ENCODE measurements at regions not wholly inside any gene's neighbourhood (a gene's known extent, or its start where the extent isn't known, plus 50 kb on each side); places are given as distances from the start of the nearest gene placed in this dataset.
"Not testable (repeated sequence)": the region's sequence is repeated elsewhere in the genome, so short reads cannot be mapped to it uniquely, and the experiment has no call there.

DNA sequence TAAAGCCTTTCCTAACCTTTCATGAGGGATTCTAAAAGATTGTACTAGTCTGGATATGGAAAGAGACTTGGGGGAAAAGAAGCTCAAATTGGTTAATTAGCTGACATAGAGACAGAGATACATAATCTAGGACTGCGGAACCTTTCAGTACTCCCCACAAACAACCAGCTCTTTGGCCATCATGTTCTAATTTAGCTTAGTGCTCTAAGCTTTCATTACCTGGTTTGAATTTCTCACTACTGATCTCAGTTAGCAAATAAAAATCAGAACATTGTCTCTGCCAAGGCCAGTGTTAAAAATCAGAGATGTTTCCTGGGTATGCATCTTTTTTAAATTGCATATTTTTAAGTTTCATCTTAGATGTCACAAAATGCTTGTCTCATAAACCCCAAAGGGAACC lies 254.4 kb downstream of the GLUD2 start:
- no peak for DNase-seq (ENCODE audit: low read depth)

DNA sequence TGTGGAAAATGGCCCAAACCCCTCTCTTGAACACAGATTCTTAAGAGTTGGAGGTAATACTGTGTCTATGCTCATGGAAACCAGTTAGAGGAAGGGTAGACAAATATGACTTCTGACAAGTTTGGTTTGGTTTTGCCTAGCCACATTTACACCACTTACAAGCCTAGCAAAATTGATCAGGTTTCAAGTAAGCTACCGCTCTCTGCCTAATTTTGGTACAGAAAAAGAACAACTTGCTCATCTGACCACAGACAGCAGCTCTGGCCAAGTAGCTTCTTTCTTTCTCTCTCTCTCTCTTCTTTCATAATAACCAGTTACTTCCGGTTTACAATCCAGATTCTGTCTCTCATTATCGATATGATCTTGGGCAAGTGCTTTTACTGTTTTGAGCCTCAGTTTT lies 260.0 kb downstream of the GLUD2 start:
- no peak for DNase-seq (ENCODE audit: low read depth)

DNA sequence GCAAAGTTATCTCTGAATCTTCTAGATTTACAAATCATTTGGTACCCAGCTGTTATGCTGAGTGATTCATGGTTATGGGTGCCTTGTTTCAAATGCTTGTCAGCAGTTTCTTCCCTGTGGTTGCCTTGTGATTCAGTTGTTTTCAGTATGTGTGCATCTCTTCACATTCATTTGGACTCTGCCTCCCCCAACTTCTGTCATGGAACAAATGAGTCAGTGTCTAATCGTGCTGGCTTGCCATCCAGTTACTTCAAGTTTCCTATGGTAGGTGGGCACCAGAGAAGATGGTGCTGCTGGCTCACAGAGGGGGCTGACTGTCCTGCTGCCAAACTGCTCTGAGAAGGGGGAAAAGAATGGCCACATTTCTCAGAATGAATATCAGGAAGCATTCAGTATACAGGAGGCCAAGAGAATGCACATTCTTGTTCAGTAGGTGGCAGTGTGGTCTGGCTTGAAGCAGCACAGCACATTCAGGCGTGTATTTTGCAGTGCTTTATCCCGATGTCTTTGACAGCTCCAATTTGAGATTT lies 260.9 kb downstream of the GLUD2 start:
- no peak for DNase-seq (ENCODE audit: low read depth)

DNA sequence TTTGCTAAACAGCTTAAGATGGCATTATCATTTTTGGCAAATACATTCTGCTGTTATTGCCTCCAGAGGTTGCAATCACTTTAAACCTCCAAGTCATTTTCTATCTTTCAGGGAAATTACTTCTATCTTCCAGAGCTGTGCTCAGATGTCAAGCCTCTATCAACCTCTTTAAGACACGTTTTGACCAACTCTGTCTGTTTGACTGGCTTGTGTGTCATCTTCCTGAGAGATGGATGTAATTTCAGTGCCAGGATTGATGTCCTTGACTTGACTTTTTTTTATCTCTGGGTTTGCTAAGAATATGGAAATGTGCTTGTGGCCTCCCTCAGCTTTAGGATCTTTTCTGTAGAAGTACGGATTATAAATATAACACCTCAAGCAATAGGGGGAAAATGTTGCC lies 263.4 kb downstream of the GLUD2 start:
- DNase-seq (ENCODE audit: low read depth), result no peak

GRCh38 chrX:121320441-121320840 lies 273.0 kb downstream of the GLUD2 start:
- no peak for DNase-seq (ENCODE audit: low read depth)

- DNase-seq (ENCODE audit: low read depth), result no peak
Observed at GRCh38 chrX:121322159-121322558, 274.7 kb downstream of the GLUD2 start.

GRCh38 chrX:121323337-121323736 lies 275.9 kb downstream of the GLUD2 start:
- no peak for DNase-seq (ENCODE audit: low read depth)

DNA sequence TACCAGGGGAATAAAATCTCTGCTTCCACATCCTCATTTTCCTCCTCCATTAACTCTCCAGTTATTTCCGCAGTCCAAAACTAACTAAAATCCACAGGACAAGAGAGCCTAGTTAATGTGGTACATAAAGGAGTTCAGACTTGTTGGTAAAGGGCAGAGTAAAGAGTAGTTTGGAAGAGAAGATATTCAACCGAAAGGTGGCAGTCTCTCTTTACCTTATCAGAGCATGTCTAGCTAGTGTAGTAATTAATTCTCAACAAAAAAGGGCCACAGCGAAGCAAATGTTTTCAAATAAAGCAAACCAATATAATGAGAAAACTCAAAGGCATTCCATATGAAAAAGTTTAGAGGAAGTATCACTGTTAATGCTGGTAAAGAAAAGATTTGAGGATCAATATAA lies 286.5 kb downstream of the GLUD2 start:
- no peak for DNase-seq (ENCODE audit: low read depth)

GRCh38 chrX:121336831-121337421 lies 289.5 kb downstream of the GLUD2 start:
- no peak for DNase-seq (ENCODE audit: low read depth)

DNA sequence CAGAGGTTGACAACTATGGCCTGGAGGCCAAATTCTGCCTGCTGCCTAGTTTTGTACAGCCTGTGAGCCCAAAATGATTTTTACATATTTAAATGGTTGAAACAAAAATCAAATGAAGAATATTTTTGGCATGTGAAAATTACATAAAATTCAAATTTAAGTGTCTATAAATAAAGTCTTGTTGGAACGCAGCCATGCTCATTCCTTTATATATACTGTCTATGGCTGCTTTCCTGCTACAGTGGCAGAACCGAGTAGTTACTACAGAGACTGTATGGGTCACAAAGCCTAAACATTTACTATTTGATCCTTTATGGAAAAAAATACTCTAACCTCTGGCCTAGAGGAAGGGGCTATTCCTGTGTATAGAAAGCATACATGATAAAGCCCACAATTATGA lies 290.4 kb downstream of the GLUD2 start:
- DNase-seq (ENCODE audit: low read depth), result no peak

GRCh38 chrX:121349263-121349662 lies 301.9 kb downstream of the GLUD2 start:
- DNase-seq (ENCODE audit: low read depth), result no peak

GRCh38 chrX:121356139-121356849 lies 308.9 kb downstream of the GLUD2 start:
- DNase-seq (ENCODE audit: low read depth), result no peak

DNA sequence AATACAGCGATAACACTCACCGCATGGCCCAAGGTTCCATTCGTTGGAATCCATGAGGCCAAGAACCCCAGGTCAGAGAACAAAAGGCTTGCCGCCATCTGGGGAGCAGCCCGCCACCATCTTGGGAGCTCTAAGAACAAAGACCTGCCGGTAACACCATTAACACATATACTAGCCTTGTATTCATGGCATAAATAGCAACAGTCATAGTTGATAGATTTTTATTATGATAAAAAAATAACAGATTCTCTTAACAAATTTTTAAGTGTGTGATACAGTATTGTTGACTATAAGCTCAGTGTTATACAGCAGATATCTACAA lies 309.4 kb downstream of the GLUD2 start:
- no peak for DNase-seq (ENCODE audit: low read depth)

- no peak for DNase-seq (ENCODE audit: low read depth)
Observed at GRCh38 chrX:121360280-121360679, 312.9 kb downstream of the GLUD2 start.

DNA sequence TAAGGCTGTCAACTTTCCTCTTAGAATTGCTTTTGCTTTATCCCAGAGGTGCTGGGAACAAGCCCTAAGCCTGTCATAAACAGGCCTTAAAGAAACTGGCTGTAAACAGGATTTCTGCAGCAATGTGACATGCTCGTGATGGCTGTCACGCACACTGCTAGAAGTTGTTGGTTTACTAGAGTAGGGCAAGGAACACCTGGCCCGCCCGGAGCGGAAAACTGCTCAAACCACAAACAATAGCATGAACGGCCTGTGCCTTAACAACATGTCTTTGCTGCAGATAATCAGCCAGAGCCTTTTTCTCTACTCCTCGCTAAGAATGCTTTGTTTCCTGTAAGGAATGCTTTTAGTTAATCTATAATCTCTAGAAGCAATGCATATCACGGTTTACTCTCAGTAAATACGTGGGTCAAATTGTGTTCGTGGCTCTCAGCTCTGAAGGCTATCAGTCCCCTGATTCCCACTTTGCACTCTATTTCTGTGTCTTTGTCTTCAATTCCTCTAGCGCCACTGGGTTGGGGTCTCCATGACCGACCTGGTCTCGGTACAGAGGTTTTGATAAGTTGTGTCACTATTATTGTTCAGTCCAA lies 318.3 kb downstream of the GLUD2 start:
- DNase-seq (ENCODE audit: low read depth), result no peak

DNA sequence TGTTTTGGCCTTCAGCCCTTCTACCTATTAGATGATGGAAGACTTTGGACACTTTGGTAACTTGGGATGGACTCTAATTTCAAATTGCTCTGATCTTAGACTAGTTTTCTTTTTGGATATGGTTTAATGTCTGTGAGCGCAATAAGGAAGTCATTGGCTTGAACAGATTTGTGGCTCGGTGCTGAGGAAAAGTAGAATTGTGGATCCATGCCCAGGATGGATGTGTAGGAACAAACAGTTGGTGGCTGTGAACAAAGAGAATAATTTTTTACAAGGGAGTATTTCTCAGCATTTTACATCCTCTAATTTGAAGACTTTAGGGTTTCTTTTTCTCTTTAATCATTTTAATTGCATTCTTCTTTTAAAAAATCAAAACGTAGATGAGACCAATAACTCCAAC lies 327.1 kb downstream of the GLUD2 start:
- no peak for DNase-seq (ENCODE audit: low read depth)

DNA sequence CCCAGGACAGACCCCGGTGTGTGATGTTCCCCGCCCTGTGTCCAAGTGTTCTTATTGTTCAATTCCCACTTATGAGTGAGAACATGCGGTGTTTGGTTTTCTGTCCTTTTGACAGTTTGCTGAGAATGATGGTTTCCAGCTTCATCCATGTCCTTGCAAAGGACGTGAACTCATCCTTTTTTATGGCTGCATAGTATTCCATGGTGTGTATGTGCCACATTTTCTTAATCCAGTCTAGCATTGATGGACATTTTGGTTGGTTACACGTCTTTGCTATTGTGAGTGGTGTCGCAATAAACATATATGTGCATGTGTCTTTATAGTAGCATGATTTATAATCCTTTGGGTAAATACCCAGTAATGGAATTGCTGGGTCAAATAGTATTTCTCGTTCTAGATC lies 334.5 kb downstream of the GLUD2 start:
- DNase-seq (ENCODE audit: low read depth), result not testable (repeated sequence)

GRCh38 chrX:121389976-121390714 lies 342.7 kb downstream of the GLUD2 start:
- no peak for DNase-seq (ENCODE audit: low read depth)

DNA sequence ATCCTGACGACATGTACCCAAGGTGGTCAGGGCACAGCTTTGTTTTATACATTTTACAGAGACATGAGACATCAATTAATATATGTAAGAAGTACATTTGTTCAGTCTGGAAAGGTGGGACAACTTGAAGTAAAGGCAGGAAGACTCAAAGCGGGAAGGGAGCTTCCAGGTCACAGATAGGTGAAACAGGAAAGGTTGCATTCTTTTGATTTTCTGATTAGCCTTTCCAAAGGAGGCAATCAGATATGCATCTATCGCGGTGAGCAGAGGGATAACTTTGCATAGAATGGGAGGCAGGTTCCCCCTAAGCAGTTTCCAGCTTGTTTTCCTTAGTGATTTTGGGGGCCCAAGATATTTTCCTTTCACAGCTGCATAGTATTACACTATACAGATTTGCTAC lies 358.4 kb downstream of the GLUD2 start:
- DNase-seq (ENCODE audit: low read depth), result no peak

DNA sequence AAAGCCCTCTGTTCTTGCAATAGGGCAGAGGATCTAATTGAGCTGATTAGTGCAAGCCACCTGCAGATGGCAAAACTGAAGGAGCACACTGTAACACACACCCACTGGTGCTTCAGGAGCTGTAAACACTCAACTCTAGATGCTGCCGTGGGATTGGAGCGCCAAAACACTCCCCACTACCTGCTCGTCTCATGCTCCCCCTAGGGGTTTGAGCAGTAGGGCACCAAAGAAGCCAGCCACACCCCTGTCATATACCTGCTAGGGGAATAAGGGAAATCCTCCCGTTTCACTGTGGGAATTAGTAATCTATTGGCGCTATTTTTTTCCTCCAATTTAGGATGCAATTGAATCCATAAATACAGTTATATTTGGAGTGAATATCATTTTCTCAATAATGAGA lies 360.2 kb downstream of the GLUD2 start:
- no peak for DNase-seq (ENCODE audit: low read depth)

GRCh38 chrX:121431514-121431913 lies 384.1 kb downstream of the GLUD2 start:
- not testable (repeated sequence) for DNase-seq (ENCODE audit: low read depth)

- no peak for DNase-seq (ENCODE audit: low read depth)
Observed at GRCh38 chrX:121433289-121433688, 385.9 kb downstream of the GLUD2 start.

GRCh38 chrX:121437666-121438065 lies 390.3 kb downstream of the GLUD2 start:
- DNase-seq (ENCODE audit: low read depth), result not testable (repeated sequence)
